GM23338 (cell line): ENCODE measurements at regions not wholly inside any gene's neighbourhood (a gene's known extent, or its start where the extent isn't known, plus 50 kb on each side); places are given as distances from the start of the nearest gene placed in this dataset.

Experiments used
- CREB1 ChIP-seq: fragments of 250-450 bp; sonication (Bioruptor Pico); IDR thresholded peaks from 2 replicates; pipeline ENCODE4 v1.5.0; 2020; ENCODE audit warnings: low read depth, mild to moderate bottlenecking, moderate library complexity
- EZH2 ChIP-seq: fragments of 200-600 bp; sonication (generic); IDR thresholded peaks from one replicate; pipeline ENCODE4 v1.8.0; 2017; ENCODE audit warnings: antibody characterized with exemption, mild to moderate bottlenecking, low read depth; ENCODE audit not compliant: unreplicated experiment
- EZH2phosphoT487 ChIP-seq: fragments of 200-600 bp; sonication (generic); IDR thresholded peaks from one replicate; pipeline ENCODE4 v1.8.1; 2018; ENCODE audit warnings: antibody characterized with exemption; ENCODE audit not compliant: unreplicated experiment
- JUNB ChIP-seq: IDR thresholded peaks from one replicate; pipeline ENCODE4 v1.6.1; 2016; ENCODE audit warnings: antibody characterized with exemption; ENCODE audit not compliant: unreplicated experiment
- NANOG ChIP-seq: IDR thresholded peaks from 2 replicates; pipeline ENCODE4 v1.6.1; 2016; ENCODE audit warnings: antibody characterized with exemption, borderline replicate concordance
- POLR2AphosphoS5 ChIP-seq: IDR thresholded peaks from 2 replicates; pipeline ENCODE4 v1.6.1; 2016; ENCODE audit warnings: antibody characterized with exemption, low read depth
- STAT1 ChIP-seq: IDR thresholded peaks from one replicate; pipeline ENCODE4 v1.6.1; 2016; ENCODE audit warnings: antibody characterized with exemption; ENCODE audit not compliant: unreplicated experiment
- ZNF114 ChIP-seq: fragments of 250-450 bp; sonication (Bioruptor Pico); IDR thresholded peaks from 2 replicates; pipeline ENCODE4 v1.5.0; 2020; ENCODE audit warnings: mild to moderate bottlenecking, moderate library complexity
- ZNF331 ChIP-seq: fragments of 250-450 bp; sonication (Bioruptor Pico); IDR thresholded peaks from 2 replicates; pipeline ENCODE4 v1.5.0; 2020; ENCODE audit warnings: low read depth, mild to moderate bottlenecking, moderate library complexity
- TF ChIP-seq, protein P1 (sequence below), 2 experiments: fragments of 200-600 bp in 1 of 2; sonication (generic) in 1 of 2; conservative IDR thresholded peaks; 2 replicates each; pipeline versions ENCODE4 v1.5.1 to v1.6.1; 2016 to 2017; ENCODE audit warnings: antibody characterized with exemption in 2 of 2, low read depth in 2 of 2, mild to moderate bottlenecking in 2 of 2, moderate library complexity in 1 of 2
- TF ChIP-seq, protein P2 (sequence below): IDR thresholded peaks from one replicate; pipeline ENCODE4 v1.6.1; 2018; ENCODE audit warnings: antibody characterized with exemption; ENCODE audit not compliant: unreplicated experiment
- TF ChIP-seq, protein P3 (sequence below): IDR thresholded peaks from 2 replicates; pipeline ENCODE4 v1.6.1; 2016; ENCODE audit warnings: antibody characterized with exemption
- TF ChIP-seq, protein P4 (sequence below): fragments of 250-450 bp; sonication (Bioruptor Pico); IDR thresholded peaks from 2 replicates; pipeline ENCODE4 v1.5.0; 2020; ENCODE audit warnings: mild to moderate bottlenecking, moderate library complexity

DNA sequence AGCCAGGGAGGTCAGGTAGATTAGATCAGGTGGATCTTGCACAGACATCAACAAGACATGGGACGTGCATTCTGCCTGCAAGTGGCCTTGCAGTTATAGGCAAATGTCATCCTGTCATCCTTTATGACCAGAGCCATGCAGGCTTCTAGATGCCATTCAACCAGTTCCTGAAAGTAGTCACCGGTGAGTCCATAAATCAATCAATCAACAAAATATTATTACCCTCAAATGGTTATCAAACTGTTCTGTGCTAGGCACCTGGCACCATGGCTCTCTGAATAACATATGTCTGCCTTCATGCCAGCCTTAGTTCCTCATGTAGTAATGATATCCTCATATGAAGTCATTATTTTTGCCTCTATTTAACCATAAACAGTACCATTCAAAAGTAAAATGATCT, 146.9 kb downstream of the TOMM20 start:
- TF ChIP-seq, protein P1, sequence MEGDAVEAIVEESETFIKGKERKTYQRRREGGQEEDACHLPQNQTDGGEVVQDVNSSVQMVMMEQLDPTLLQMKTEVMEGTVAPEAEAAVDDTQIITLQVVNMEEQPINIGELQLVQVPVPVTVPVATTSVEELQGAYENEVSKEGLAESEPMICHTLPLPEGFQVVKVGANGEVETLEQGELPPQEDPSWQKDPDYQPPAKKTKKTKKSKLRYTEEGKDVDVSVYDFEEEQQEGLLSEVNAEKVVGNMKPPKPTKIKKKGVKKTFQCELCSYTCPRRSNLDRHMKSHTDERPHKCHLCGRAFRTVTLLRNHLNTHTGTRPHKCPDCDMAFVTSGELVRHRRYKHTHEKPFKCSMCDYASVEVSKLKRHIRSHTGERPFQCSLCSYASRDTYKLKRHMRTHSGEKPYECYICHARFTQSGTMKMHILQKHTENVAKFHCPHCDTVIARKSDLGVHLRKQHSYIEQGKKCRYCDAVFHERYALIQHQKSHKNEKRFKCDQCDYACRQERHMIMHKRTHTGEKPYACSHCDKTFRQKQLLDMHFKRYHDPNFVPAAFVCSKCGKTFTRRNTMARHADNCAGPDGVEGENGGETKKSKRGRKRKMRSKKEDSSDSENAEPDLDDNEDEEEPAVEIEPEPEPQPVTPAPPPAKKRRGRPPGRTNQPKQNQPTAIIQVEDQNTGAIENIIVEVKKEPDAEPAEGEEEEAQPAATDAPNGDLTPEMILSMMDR (conservative IDR thresholded peaks at IDR 0.05; ENCODE audit: low read depth in 2 of 2) = no peak
- TF ChIP-seq EZH2 (no peak), CREB1 (CRISPR knock-in tag) (no peak), POLR2AphosphoS5 (no peak), JUNB (no peak), EZH2phosphoT487 (no peak), STAT1 (no peak), NANOG (no peak), ZNF114 (no peak), ZNF331 (CRISPR knock-in tag) (no peak)
- TF ChIP-seq, protein P2, sequence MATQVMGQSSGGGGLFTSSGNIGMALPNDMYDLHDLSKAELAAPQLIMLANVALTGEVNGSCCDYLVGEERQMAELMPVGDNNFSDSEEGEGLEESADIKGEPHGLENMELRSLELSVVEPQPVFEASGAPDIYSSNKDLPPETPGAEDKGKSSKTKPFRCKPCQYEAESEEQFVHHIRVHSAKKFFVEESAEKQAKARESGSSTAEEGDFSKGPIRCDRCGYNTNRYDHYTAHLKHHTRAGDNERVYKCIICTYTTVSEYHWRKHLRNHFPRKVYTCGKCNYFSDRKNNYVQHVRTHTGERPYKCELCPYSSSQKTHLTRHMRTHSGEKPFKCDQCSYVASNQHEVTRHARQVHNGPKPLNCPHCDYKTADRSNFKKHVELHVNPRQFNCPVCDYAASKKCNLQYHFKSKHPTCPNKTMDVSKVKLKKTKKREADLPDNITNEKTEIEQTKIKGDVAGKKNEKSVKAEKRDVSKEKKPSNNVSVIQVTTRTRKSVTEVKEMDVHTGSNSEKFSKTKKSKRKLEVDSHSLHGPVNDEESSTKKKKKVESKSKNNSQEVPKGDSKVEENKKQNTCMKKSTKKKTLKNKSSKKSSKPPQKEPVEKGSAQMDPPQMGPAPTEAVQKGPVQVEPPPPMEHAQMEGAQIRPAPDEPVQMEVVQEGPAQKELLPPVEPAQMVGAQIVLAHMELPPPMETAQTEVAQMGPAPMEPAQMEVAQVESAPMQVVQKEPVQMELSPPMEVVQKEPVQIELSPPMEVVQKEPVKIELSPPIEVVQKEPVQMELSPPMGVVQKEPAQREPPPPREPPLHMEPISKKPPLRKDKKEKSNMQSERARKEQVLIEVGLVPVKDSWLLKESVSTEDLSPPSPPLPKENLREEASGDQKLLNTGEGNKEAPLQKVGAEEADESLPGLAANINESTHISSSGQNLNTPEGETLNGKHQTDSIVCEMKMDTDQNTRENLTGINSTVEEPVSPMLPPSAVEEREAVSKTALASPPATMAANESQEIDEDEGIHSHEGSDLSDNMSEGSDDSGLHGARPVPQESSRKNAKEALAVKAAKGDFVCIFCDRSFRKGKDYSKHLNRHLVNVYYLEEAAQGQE = no peak
- TF ChIP-seq, protein P3, sequence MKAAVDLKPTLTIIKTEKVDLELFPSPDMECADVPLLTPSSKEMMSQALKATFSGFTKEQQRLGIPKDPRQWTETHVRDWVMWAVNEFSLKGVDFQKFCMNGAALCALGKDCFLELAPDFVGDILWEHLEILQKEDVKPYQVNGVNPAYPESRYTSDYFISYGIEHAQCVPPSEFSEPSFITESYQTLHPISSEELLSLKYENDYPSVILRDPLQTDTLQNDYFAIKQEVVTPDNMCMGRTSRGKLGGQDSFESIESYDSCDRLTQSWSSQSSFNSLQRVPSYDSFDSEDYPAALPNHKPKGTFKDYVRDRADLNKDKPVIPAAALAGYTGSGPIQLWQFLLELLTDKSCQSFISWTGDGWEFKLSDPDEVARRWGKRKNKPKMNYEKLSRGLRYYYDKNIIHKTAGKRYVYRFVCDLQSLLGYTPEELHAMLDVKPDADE = no peak
- TF ChIP-seq, protein P4, sequence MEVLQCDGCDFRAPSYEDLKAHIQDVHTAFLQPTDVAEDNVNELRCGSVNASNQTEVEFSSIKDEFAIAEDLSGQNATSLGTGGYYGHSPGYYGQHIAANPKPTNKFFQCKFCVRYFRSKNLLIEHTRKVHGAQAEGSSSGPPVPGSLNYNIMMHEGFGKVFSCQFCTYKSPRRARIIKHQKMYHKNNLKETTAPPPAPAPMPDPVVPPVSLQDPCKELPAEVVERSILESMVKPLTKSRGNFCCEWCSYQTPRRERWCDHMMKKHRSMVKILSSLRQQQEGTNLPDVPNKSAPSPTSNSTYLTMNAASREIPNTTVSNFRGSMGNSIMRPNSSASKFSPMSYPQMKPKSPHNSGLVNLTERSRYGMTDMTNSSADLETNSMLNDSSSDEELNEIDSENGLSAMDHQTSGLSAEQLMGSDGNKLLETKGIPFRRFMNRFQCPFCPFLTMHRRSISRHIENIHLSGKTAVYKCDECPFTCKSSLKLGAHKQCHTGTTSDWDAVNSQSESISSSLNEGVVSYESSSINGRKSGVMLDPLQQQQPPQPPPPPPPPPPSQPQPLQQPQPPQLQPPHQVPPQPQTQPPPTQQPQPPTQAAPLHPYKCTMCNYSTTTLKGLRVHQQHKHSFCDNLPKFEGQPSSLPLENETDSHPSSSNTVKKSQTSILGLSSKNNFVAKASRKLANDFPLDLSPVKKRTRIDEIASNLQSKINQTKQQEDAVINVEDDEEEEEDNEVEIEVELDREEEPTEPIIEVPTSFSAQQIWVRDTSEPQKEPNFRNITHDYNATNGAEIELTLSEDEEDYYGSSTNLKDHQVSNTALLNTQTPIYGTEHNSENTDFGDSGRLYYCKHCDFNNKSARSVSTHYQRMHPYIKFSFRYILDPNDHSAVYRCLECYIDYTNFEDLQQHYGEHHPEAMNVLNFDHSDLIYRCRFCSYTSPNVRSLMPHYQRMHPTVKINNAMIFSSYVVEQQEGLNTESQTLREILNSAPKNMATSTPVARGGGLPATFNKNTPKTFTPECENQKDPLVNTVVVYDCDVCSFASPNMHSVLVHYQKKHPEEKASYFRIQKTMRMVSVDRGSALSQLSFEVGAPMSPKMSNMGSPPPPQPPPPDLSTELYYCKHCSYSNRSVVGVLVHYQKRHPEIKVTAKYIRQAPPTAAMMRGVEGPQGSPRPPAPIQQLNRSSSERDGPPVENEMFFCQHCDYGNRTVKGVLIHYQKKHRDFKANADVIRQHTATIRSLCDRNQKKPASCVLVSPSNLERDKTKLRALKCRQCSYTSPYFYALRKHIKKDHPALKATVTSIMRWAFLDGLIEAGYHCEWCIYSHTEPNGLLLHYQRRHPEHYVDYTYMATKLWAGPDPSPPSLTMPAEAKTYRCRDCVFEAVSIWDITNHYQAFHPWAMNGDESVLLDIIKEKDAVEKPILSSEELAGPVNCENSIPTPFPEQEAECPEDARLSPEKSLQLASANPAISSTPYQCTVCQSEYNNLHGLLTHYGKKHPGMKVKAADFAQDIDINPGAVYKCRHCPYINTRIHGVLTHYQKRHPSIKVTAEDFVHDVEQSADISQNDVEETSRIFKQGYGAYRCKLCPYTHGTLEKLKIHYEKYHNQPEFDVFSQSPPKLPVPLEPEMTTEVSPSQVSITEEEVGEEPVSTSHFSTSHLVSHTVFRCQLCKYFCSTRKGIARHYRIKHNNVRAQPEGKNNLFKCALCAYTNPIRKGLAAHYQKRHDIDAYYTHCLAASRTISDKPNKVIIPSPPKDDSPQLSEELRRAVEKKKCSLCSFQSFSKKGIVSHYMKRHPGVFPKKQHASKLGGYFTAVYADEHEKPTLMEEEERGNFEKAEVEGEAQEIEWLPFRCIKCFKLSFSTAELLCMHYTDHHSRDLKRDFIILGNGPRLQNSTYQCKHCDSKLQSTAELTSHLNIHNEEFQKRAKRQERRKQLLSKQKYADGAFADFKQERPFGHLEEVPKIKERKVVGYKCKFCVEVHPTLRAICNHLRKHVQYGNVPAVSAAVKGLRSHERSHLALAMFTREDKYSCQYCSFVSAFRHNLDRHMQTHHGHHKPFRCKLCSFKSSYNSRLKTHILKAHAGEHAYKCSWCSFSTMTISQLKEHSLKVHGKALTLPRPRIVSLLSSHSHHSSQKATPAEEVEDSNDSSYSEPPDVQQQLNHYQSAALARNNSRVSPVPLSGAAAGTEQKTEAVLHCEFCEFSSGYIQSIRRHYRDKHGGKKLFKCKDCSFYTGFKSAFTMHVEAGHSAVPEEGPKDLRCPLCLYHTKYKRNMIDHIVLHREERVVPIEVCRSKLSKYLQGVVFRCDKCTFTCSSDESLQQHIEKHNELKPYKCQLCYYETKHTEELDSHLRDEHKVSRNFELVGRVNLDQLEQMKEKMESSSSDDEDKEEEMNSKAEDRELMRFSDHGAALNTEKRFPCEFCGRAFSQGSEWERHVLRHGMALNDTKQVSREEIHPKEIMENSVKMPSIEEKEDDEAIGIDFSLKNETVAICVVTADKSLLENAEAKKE (CRISPR knock-in tag) = no peak
